ENCODE measurements at regions not wholly inside any gene's neighbourhood (a gene's known extent, or its start where the extent isn't known, plus 50 kb on each side); places are given as distances from the start of the nearest gene placed in this dataset.
A peak's percentile ranks its signal among the peaks of the same experiment; 100 is the strongest.

GRCh38 chr2:224162122-224162521 lies 123.0 kb upstream of the SERPINE2 start:
- no peak overlapping the region for H3K9ac ChIP-seq (ENCODE audit: insufficient read depth, low read length)
- H3K4me2 ChIP-seq (ENCODE audit: extremely low read depth, insufficient read depth, low read length): no peak overlapping the region
- H3K4me1 ChIP-seq (ENCODE audit: control insufficient read depth, extremely low read depth, insufficient read depth, low read length): peaks cover 2% of the 10 kb centered on the region
- H3K36me3 ChIP-seq (ENCODE audit: control insufficient read depth, insufficient read depth, low read length): no peaks in the 10 kb centered on the region
- H3K27me3 ChIP-seq (ENCODE audit: control insufficient read depth, insufficient read depth, low read length): no peaks in the 10 kb centered on the region
- H3K4me3 ChIP-seq (replicated peaks in 1 of 4; ENCODE audit: control extremely low read depth in 1 of 4, insufficient read depth in 1 of 4, low read depth in 3 of 4, low read length in 4 of 4): no peak overlapping the region
- H3K9me3 ChIP-seq (ENCODE audit: control insufficient read depth, insufficient read depth, low read depth, low read length): no peaks in the 10 kb centered on the region
- TF ChIP-seq CTCF (conservative IDR thresholded peaks at IDR 0.05 in 1 of 2, IDR thresholded peaks at IDR 0.05 in 1 of 2; ENCODE audit: low read depth in 1 of 2, low read length in 2 of 2): no peak
- no peak for TF ChIP-seq EZH2 (IDR thresholded peaks at IDR 0.05; ENCODE audit: low read length, missing control alignments)
- H3K27ac ChIP-seq (ENCODE audit: insufficient read depth, low read length): no peak overlapping the region
- peak; percentile 33 to 87 for DNase-seq (ENCODE audit: low read depth in 2 of 2)
- H4K20me1 ChIP-seq (ENCODE audit: control insufficient read depth, extremely low read depth, insufficient read depth, low read length): no peaks in the 10 kb centered on the region
- no peaks in the 10 kb centered on the region for H3K79me2 ChIP-seq (ENCODE audit: control insufficient read depth, insufficient read depth, low read length)
- H2AFZ ChIP-seq (ENCODE audit: low read length): no peak overlapping the region

- Histone ChIP-seq H3K4me3 (replicated peaks in 1 of 4; ENCODE audit: control extremely low read depth in 1 of 4, insufficient read depth in 1 of 4, low read depth in 3 of 4, low read length in 4 of 4) (no peak overlapping the region), H3K27ac (ENCODE audit: insufficient read depth, low read length) (no peak overlapping the region), H4K20me1 (ENCODE audit: control insufficient read depth, extremely low read depth, insufficient read depth, low read length) (no peaks in the 10 kb centered on the region), H3K9ac (ENCODE audit: insufficient read depth, low read length) (no peak overlapping the region), H3K27me3 (ENCODE audit: control insufficient read depth, insufficient read depth, low read length) (no peaks in the 10 kb centered on the region), H3K4me2 (ENCODE audit: extremely low read depth, insufficient read depth, low read length) (no peak overlapping the region), H3K79me2 (ENCODE audit: control insufficient read depth, insufficient read depth, low read length) (no peaks in the 10 kb centered on the region), H3K36me3 (ENCODE audit: control insufficient read depth, insufficient read depth, low read length) (no peaks in the 10 kb centered on the region), H3K4me1 (ENCODE audit: control insufficient read depth, extremely low read depth, insufficient read depth, low read length) (peaks cover 2% of the 10 kb centered on the region), H2AFZ (ENCODE audit: low read length) (no peak overlapping the region), H3K9me3 (ENCODE audit: control insufficient read depth, insufficient read depth, low read depth, low read length) (no peaks in the 10 kb centered on the region)
- TF ChIP-seq CTCF (conservative IDR thresholded peaks at IDR 0.05 in 1 of 2, IDR thresholded peaks at IDR 0.05 in 1 of 2; ENCODE audit: low read depth in 1 of 2, low read length in 2 of 2) (no peak), EZH2 (IDR thresholded peaks at IDR 0.05; ENCODE audit: low read length, missing control alignments) (no peak)
- DNase-seq (ENCODE audit: low read depth in 2 of 2): no peak
Measured at GRCh38 chr2:224161712-224162111, 122.6 kb upstream of the SERPINE2 start.

GRCh38 chr2:224160917-224161316 lies 121.8 kb upstream of the SERPINE2 start:
- H3K9ac ChIP-seq (ENCODE audit: insufficient read depth, low read length): no peak overlapping the region
- H3K36me3 ChIP-seq (ENCODE audit: control insufficient read depth, insufficient read depth, low read length): no peaks in the 10 kb centered on the region
- no peak overlapping the region for H3K4me3 ChIP-seq (replicated peaks in 1 of 4; ENCODE audit: control extremely low read depth in 1 of 4, insufficient read depth in 1 of 4, low read depth in 3 of 4, low read length in 4 of 4)
- no peaks in the 10 kb centered on the region for H3K9me3 ChIP-seq (ENCODE audit: control insufficient read depth, insufficient read depth, low read depth, low read length)
- no peak overlapping the region for H2AFZ ChIP-seq (ENCODE audit: low read length)
- H3K4me1 ChIP-seq (ENCODE audit: control insufficient read depth, extremely low read depth, insufficient read depth, low read length): peaks cover 2% of the 10 kb centered on the region
- H3K27me3 ChIP-seq (ENCODE audit: control insufficient read depth, insufficient read depth, low read length): no peaks in the 10 kb centered on the region
- H3K27ac ChIP-seq (ENCODE audit: insufficient read depth, low read length): no peak overlapping the region
- DNase-seq (ENCODE audit: low read depth in 2 of 2): peak; percentile 48 to 69
- no peaks in the 10 kb centered on the region for H4K20me1 ChIP-seq (ENCODE audit: control insufficient read depth, extremely low read depth, insufficient read depth, low read length)
- TF ChIP-seq CTCF (conservative IDR thresholded peaks at IDR 0.05 in 1 of 2, IDR thresholded peaks at IDR 0.05 in 1 of 2; ENCODE audit: low read depth in 1 of 2, low read length in 2 of 2) (no peak), EZH2 (IDR thresholded peaks at IDR 0.05; ENCODE audit: low read length, missing control alignments) (no peak)
- H3K79me2 ChIP-seq (ENCODE audit: control insufficient read depth, insufficient read depth, low read length): no peaks in the 10 kb centered on the region
- H3K4me2 ChIP-seq (ENCODE audit: extremely low read depth, insufficient read depth, low read length): no peak overlapping the region

Data from fibroblast of lung (primary cell).